ENCODE measurements at regions not wholly inside any gene's neighbourhood (a gene's known extent, or its start where the extent isn't known, plus 50 kb on each side); places are given as distances from the start of the nearest gene placed in this dataset.

- no peak for DNase-seq
Measured at GRCh38 chr21:38952890-38953289, 147.2 kb downstream of the ETS2 start.

GRCh38 chr21:38951095-38951730, 145.5 kb downstream of the ETS2 start:
- no peak for DNase-seq

GRCh38 chr21:38950435-38951094, 144.8 kb downstream of the ETS2 start:
- no peak for DNase-seq

GRCh38 chr21:38949070-38949380, 143.3 kb downstream of the ETS2 start:
- DNase-seq = no peak

- no peak for DNase-seq
Measured at GRCh38 chr21:38948377-38949069, 142.8 kb downstream of the ETS2 start.

GRCh38 chr21:38945545-38946245, 140.0 kb downstream of the ETS2 start:
- DNase-seq = no peak

- DNase-seq = no peak
Measured at GRCh38 chr21:38944903-38945302, 139.2 kb downstream of the ETS2 start.

- DNase-seq = no peak
Measured at GRCh38 chr21:38944402-38944801, 138.7 kb downstream of the ETS2 start.

- DNase-seq = no peak
Measured at GRCh38 chr21:38942748-38943211, 137.1 kb downstream of the ETS2 start.

GRCh38 chr21:38938769-38939168, 133.0 kb downstream of the ETS2 start:
- DNase-seq = no peak

- peak in 1 of 2 donors; percentile 39 for DNase-seq
Measured at GRCh38 chr21:38938343-38938742, 132.6 kb downstream of the ETS2 start.

- no peak for DNase-seq
Measured at GRCh38 chr21:38937844-38938243, 132.1 kb downstream of the ETS2 start.

- DNase-seq = no peak
Measured at GRCh38 chr21:38937286-38937790, 131.6 kb downstream of the ETS2 start.

GRCh38 chr21:38936240-38936639, 130.5 kb downstream of the ETS2 start:
- DNase-seq = no peak

- no peak for DNase-seq
Measured at GRCh38 chr21:38933731-38934130, 128.0 kb downstream of the ETS2 start.

- DNase-seq = peak in 1 of 2 donors; percentile 49
Measured at GRCh38 chr21:38931291-38931690, 125.6 kb downstream of the ETS2 start.

GRCh38 chr21:38930853-38931252, 125.1 kb downstream of the ETS2 start:
- peak in 1 of 2 donors; percentile 51 for DNase-seq

- DNase-seq = no peak
Measured at GRCh38 chr21:38930066-38930465, 124.3 kb downstream of the ETS2 start.

- no peak for DNase-seq
Measured at GRCh38 chr21:38929652-38930051, 123.9 kb downstream of the ETS2 start.

- no peak for DNase-seq
Measured at GRCh38 chr21:38929142-38929541, 123.4 kb downstream of the ETS2 start.

GRCh38 chr21:38927776-38928175, 122.0 kb downstream of the ETS2 start:
- DNase-seq = no peak

- DNase-seq = peak; percentile 43 to 86
Measured at GRCh38 chr21:38925923-38926322, 120.2 kb downstream of the ETS2 start.

- DNase-seq = no peak
Measured at GRCh38 chr21:38925478-38925877, 119.7 kb downstream of the ETS2 start.

Measured in bone marrow (tissue), 2 donors.